ENCODE measurements at regions not wholly inside any gene's neighbourhood (a gene's known extent, or its start where the extent isn't known, plus 50 kb on each side); places are given as distances from the start of the nearest gene placed in this dataset.
"Not testable (repeated sequence)": the region's sequence is repeated elsewhere in the genome, so short reads cannot be mapped to it uniquely, and the experiment has no call there.

- TF ChIP-seq CTCF (IDR thresholded peaks at IDR 0.05; ENCODE audit: low read depth, low read length); EZH2phosphoT487 (IDR thresholded peaks at IDR 0.05; ENCODE audit: low read depth): not testable (repeated sequence)
Measured at GRCh38 chr2:102909240-102909639, 147.4 kb downstream of the TMEM182 start.
